WTC11 (cell line): ENCODE measurements at regions not wholly inside any gene's neighbourhood (a gene's known extent, or its start where the extent isn't known, plus 50 kb on each side); places are given as distances from the start of the nearest gene placed in this dataset.
A peak's percentile ranks its signal among the peaks of the same experiment; 100 is the strongest.

Experiments
- ATAC-seq: fragments of 200-7000 bp; cut with Tn5 transposase; 2 replicates; pipeline ENCODE4 v1.10.0; 2021; ENCODE audit warnings: mild to moderate bottlenecking, moderate library complexity
- CTCF ChIA-PET: fragments of 300-600 bp; sonication (Branson Sonifier 250); formaldehyde crosslinking; loops from one replicate; lab custom pipeline; 2021; ENCODE audit warnings: antibody characterized with exemption; lab: Charles Lee
- POLR2A ChIA-PET: fragments of 350-600 bp; sonication (Branson Sonifier 250); formaldehyde crosslinking; loops from one replicate; lab custom pipeline; 2021; ENCODE audit warnings: antibody characterized with exemption; lab: Charles Lee
- DNase-seq: peaks from one replicate; pipeline ENCODE4 v3.0.0; 2021; ENCODE audit warnings: low spot score
- H3K27ac Mint-ChIP-seq: 2 replicates; pipeline ENCODE4 v1.8.0; 2021; ENCODE audit warnings: mixed read lengths
- H3K27me3 Mint-ChIP-seq: 2 replicates; pipeline ENCODE4 v1.8.0; 2021; ENCODE audit warnings: low read depth, mild to moderate bottlenecking, moderate library complexity, mixed read lengths
- H3K36me3 Mint-ChIP-seq: 2 replicates; pipeline ENCODE4 v1.8.0; 2021; ENCODE audit warnings: mixed read lengths
- H3K4me1 Mint-ChIP-seq: 2 replicates; pipeline ENCODE4 v1.8.0; 2022; ENCODE audit warnings: mixed read lengths
- H3K4me3 Mint-ChIP-seq: 2 replicates; pipeline ENCODE4 v1.8.0; 2021; ENCODE audit warnings: mild to moderate bottlenecking, moderate library complexity, mixed read lengths
- H3K9me3 Mint-ChIP-seq: 2 replicates; pipeline ENCODE4 v1.8.0; 2021; ENCODE audit warnings: mixed read lengths
- HMGA2 ChIP-seq: fragments of 250-450 bp; sonication (Bioruptor Pico); IDR thresholded peaks from 2 replicates; pipeline ENCODE4 v1.4.0; 2021; ENCODE audit warnings: mild to moderate bottlenecking, moderate library complexity
- PRRX2 ChIP-seq: fragments of 250-450 bp; sonication (Bioruptor Pico); IDR thresholded peaks from 2 replicates; pipeline ENCODE4 v1.8.0; 2021; ENCODE audit warnings: mild to moderate bottlenecking
- SMAD4 ChIP-seq: sonication (generic); formaldehyde crosslinking; IDR thresholded peaks from 2 replicates; pipeline ENCODE4 v1.8.0; 2022; ENCODE audit warnings: mild to moderate bottlenecking, missing genetic modification reagents
- STAT6 ChIP-seq: sonication (generic); formaldehyde crosslinking; conservative IDR thresholded peaks from 2 replicates; pipeline ENCODE4 v1.8.1; 2023; ENCODE audit warnings: mild to moderate bottlenecking, low read depth, missing genetic modification reagents, moderate library complexity
- TCF7 ChIP-seq: sonication (generic); formaldehyde crosslinking; IDR thresholded peaks from 2 replicates; pipeline ENCODE4 v1.8.0; 2022; ENCODE audit warnings: mild to moderate bottlenecking, low read depth, missing genetic modification reagents, moderate library complexity
- USF1 ChIP-seq: sonication (generic); formaldehyde crosslinking; IDR thresholded peaks from 2 replicates; pipeline ENCODE4 v1.8.0; 2022; ENCODE audit warnings: mild to moderate bottlenecking, missing genetic modification reagents
- ZBTB21 ChIP-seq: sonication (generic); formaldehyde crosslinking; IDR thresholded peaks from 2 replicates; pipeline ENCODE4 v1.8.1; 2023; ENCODE audit warnings: mild to moderate bottlenecking, missing genetic modification reagents, borderline replicate concordance
- ZSCAN18 ChIP-seq: fragments of 250-450 bp; sonication (Bioruptor Pico); IDR thresholded peaks from 2 replicates; pipeline ENCODE4 v2.1.2; 2022; ENCODE audit warnings: mild to moderate bottlenecking, moderate library complexity
- TF ChIP-seq, protein P1 (sequence below): fragments of 200-600 bp; IDR thresholded peaks from 2 replicates; pipeline ENCODE4 v1.8.0; 2022; ENCODE audit warnings: antibody characterized with exemption
- TF ChIP-seq, protein P2 (sequence below): sonication (generic); formaldehyde crosslinking; IDR thresholded peaks from 2 replicates; pipeline ENCODE4 v1.8.1; 2022; ENCODE audit warnings: low read depth, mild to moderate bottlenecking, moderate library complexity, missing genetic modification reagents, borderline replicate concordance
- TF ChIP-seq, protein P3 (sequence below): fragments of 250-450 bp; sonication (Bioruptor Pico); IDR thresholded peaks from 2 replicates; pipeline ENCODE4 v1.8.0; 2021; ENCODE audit warnings: mild to moderate bottlenecking

- no peak overlapping the region for H3K27ac Mint-ChIP-seq
- CTCF ChIA-PET: no interaction called here
These were observed 105.3 kb upstream of the GALNT13 start for GRCh38 chr2:153766415-153766814.

DNA sequence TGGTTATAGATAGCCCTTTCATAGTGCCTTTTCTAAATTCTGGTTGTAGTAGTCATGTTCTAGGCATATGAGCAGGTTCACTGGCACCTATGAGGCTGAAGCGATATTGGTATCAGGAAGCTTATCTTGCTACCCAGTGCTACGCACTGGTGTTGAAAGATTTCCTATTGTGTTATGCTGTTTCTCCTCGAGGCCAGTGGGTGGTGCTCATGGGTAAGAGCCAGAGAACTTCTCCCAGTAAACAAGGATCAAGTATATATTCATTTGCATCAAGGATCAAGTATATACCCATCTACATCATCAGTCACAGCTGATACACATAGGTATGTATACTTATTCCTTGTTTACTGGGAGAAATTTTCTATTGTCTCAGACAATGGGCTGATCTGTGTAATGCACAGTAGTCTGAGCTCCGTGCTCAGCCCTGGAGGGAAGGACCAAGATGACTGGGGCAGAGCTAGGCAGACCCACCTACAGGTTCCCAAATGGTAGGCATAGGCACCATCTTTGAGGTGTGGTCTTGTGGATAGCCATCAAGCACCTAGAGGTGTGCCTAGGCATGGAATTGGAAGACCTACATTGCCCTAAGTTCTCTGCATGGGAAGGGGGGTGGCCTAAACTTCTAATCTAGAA, 101.2 kb upstream of the GALNT13 start:
- TF ChIP-seq ZSCAN18 (CRISPR knock-in tag): no peak
- TF ChIP-seq, protein P1, sequence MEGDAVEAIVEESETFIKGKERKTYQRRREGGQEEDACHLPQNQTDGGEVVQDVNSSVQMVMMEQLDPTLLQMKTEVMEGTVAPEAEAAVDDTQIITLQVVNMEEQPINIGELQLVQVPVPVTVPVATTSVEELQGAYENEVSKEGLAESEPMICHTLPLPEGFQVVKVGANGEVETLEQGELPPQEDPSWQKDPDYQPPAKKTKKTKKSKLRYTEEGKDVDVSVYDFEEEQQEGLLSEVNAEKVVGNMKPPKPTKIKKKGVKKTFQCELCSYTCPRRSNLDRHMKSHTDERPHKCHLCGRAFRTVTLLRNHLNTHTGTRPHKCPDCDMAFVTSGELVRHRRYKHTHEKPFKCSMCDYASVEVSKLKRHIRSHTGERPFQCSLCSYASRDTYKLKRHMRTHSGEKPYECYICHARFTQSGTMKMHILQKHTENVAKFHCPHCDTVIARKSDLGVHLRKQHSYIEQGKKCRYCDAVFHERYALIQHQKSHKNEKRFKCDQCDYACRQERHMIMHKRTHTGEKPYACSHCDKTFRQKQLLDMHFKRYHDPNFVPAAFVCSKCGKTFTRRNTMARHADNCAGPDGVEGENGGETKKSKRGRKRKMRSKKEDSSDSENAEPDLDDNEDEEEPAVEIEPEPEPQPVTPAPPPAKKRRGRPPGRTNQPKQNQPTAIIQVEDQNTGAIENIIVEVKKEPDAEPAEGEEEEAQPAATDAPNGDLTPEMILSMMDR: peak; percentile 46
- no peak overlapping the region for H3K27ac Mint-ChIP-seq
- ChIA-PET POLR2A (no interaction called here), CTCF (interaction anchor here (0.5 to 2.3 kb wide), 16 partner anchors 8 to 605 kb away, joined by 3 to 13 read pairs (median 3); partner anchors contain the start of gene GALNT13)
- no peak overlapping the region for H3K4me3 Mint-ChIP-seq
- ATAC-seq (peak; percentile 99), DNase-seq (no peak)
- H3K9me3 Mint-ChIP-seq: peaks cover 28% of the 10 kb centered on the region
- H3K4me1 Mint-ChIP-seq: no peaks in the 10 kb centered on the region
- H3K27me3 Mint-ChIP-seq: no peaks in the 10 kb centered on the region
- peaks cover 16% of the 10 kb centered on the region for H3K36me3 Mint-ChIP-seq

More at GRCh38 chr2:153766415-153766814, 105.3 kb upstream of the GALNT13 start:
- H3K9me3 Mint-ChIP-seq: peaks cover 47% of the 10 kb centered on the region
- TF ChIP-seq SMAD4 (CRISPR knock-in tag) (no peak), USF1 (CRISPR knock-in tag) (no peak)
- TF ChIP-seq, protein P2, sequence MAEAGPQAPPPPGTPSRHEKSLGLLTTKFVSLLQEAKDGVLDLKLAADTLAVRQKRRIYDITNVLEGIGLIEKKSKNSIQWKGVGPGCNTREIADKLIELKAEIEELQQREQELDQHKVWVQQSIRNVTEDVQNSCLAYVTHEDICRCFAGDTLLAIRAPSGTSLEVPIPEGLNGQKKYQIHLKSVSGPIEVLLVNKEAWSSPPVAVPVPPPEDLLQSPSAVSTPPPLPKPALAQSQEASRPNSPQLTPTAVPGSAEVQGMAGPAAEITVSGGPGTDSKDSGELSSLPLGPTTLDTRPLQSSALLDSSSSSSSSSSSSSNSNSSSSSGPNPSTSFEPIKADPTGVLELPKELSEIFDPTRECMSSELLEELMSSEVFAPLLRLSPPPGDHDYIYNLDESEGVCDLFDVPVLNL (CRISPR knock-in tag): no peak
- ATAC-seq (no peak), DNase-seq (no peak)
- H3K4me3 Mint-ChIP-seq: no peak overlapping the region
- POLR2A ChIA-PET: no interaction called here
- H3K27me3 Mint-ChIP-seq: no peaks in the 10 kb centered on the region
- H3K36me3 Mint-ChIP-seq: peaks cover 31% of the 10 kb centered on the region
- H3K4me1 Mint-ChIP-seq: peaks cover 8% of the 10 kb centered on the region

DNA sequence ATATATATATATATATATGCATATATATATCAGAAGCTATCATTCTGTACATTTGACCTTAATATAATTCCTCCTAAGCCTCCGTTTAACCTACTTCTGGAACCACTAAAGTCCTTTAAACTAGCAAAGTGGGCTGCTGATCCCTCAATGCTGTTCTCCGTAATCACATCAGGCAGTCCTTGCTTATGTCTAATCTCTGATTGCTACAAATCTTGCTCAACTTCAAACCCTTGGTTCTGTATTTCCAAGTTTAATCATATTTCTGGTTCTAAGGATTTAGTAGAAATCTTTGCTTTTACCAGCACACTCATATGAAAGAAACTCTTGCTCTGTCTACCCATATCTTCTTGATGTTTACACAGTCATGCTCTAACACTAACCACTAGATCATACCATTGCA, 91.5 kb upstream of the GALNT13 start:
- ATAC-seq: no peak
- H3K4me1 Mint-ChIP-seq: no peaks in the 10 kb centered on the region
- no peaks in the 10 kb centered on the region for H3K36me3 Mint-ChIP-seq
- no peak overlapping the region for H3K27ac Mint-ChIP-seq
- H3K4me3 Mint-ChIP-seq: no peak overlapping the region
- TF ChIP-seq HMGA2 (CRISPR knock-in tag): no peak
- no peak for TF ChIP-seq ZBTB21 (CRISPR knock-in tag)
- TF ChIP-seq STAT6 (CRISPR knock-in tag): no peak
- TF ChIP-seq PRRX2 (CRISPR knock-in tag): no peak
- TF ChIP-seq, protein P3, sequence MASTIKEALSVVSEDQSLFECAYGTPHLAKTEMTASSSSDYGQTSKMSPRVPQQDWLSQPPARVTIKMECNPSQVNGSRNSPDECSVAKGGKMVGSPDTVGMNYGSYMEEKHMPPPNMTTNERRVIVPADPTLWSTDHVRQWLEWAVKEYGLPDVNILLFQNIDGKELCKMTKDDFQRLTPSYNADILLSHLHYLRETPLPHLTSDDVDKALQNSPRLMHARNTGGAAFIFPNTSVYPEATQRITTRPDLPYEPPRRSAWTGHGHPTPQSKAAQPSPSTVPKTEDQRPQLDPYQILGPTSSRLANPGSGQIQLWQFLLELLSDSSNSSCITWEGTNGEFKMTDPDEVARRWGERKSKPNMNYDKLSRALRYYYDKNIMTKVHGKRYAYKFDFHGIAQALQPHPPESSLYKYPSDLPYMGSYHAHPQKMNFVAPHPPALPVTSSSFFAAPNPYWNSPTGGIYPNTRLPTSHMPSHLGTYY (CRISPR knock-in tag): no peak
- no peak for TF ChIP-seq TCF7 (CRISPR knock-in tag)
- ChIA-PET CTCF (interaction anchor here (0.9 kb wide), 1 partner anchor 10 kb away, joined by 3 read pairs; no protein-coding TSS in a partner anchor), POLR2A (no interaction called here)
- H3K9me3 Mint-ChIP-seq: peaks cover 5% of the 10 kb centered on the region
- H3K27me3 Mint-ChIP-seq: no peaks in the 10 kb centered on the region
- no peak for DNase-seq
